GM12892 (cell line): ENCODE measurements at regions not wholly inside any gene's neighbourhood (a gene's known extent, or its start where the extent isn't known, plus 50 kb on each side); places are given as distances from the start of the nearest gene placed in this dataset.
"Not testable (repeated sequence)": the region's sequence is repeated elsewhere in the genome, so short reads cannot be mapped to it uniquely, and the experiment has no call there.

Source experiments
- POLR2A ChIP-seq: IDR thresholded peaks from 2 replicates; pipeline ENCODE4 v1.6.1; 2011; ENCODE audit warnings: low read depth, low read length, control low read depth
- POLR2AphosphoS5 ChIP-seq: IDR thresholded peaks from 2 replicates; pipeline ENCODE4 v1.6.1; 2011; ENCODE audit warnings: low read depth, low read length, control low read depth

GRCh38 chr11:71734368-71734767 lies 98.6 kb upstream of the DEFB108B start:
- not testable (repeated sequence) for TF ChIP-seq POLR2AphosphoS5, POLR2A
